H1 (cell line): ENCODE measurements at regions not wholly inside any gene's neighbourhood (a gene's known extent, or its start where the extent isn't known, plus 50 kb on each side); places are given as distances from the start of the nearest gene placed in this dataset.

ENCODE experiments used
- CTCF ChIA-PET: fragments of 300-600 bp; sonication (Branson Sonifier 250); formaldehyde crosslinking; loops from one replicate; lab custom pipeline; 2021; ENCODE audit not compliant: partially characterized antibody; lab: Charles Lee
- POLR2A ChIA-PET: fragments of 300-600 bp; sonication (Branson Sonifier 250); formaldehyde crosslinking; loops from one replicate; lab custom pipeline; 2021; ENCODE audit warnings: inconsistent platforms; ENCODE audit not compliant: partially characterized antibody; lab: Charles Lee
- DNase-seq, 2 experiments: peaks; one replicate each; pipeline versions ENCODE4 v3.0.0 to v3.0.0-alpha.2; 2010 to 2022; ENCODE audit warnings: low spot score in 2 of 2, low read depth in 1 of 2, mixed read lengths in 1 of 2
- FAIRE-seq: peaks from 2 replicates; lab custom pipeline; 2011; peaks lifted over from hg19 to GRCh38; lab: Jason Lieb, UNC
- H2AFZ ChIP-seq: 2 replicates; pipeline ENCODE4 v1.8.1; 2012; ENCODE audit warnings: low read length, inconsistent platforms
- H2AK5ac ChIP-seq: 2 replicates; pipeline ENCODE4 v1.6.1; 2013; ENCODE audit warnings: low read depth, low read length
- H2BK120ac ChIP-seq: replicated peaks from 2 replicates; pipeline ENCODE3; 2013; ENCODE audit warnings: low read depth, low read length, inconsistent platforms
- H2BK12ac ChIP-seq: 2 replicates; pipeline ENCODE4 v1.6.1; 2013; ENCODE audit warnings: low read depth, low read length
- H2BK15ac ChIP-seq: 2 replicates; pipeline ENCODE4 v1.6.1; 2013; ENCODE audit warnings: low read length
- H2BK20ac ChIP-seq: 2 replicates; pipeline ENCODE4 v1.6.1; 2013; ENCODE audit warnings: low read length
- H2BK5ac ChIP-seq: 2 replicates; pipeline ENCODE4 v1.6.1; 2013; ENCODE audit warnings: low read depth, low read length
- H3K14ac ChIP-seq: 2 replicates; pipeline ENCODE4 v1.6.1; 2013; ENCODE audit warnings: inconsistent platforms; ENCODE audit not compliant: insufficient read length
- H3K18ac ChIP-seq: 2 replicates; pipeline ENCODE4 v1.6.1; 2013; ENCODE audit warnings: low read length; ENCODE audit errors: extremely low read depth
- H3K23ac ChIP-seq: 2 replicates; pipeline ENCODE4 v1.6.1; 2013; ENCODE audit warnings: inconsistent platforms; ENCODE audit not compliant: insufficient read length
- H3K23me2 ChIP-seq: 2 replicates; pipeline ENCODE4 v1.6.1; 2013; ENCODE audit warnings: low read depth, low read length
- H3K27ac ChIP-seq: 2 replicates; pipeline ENCODE4 v1.6.1; 2011; ENCODE audit warnings: low read depth, low read length, inconsistent platforms
- H3K27me3 ChIP-seq, 4 experiments: replicated peaks in 1 of 4; 1 replicate in 1 of 4; 2 replicates in 3 of 4; pipeline versions ENCODE4 v1.6.1 to v1.8.1; 2011 to 2013; ENCODE audit warnings: low read length in 3 of 4, mild to moderate bottlenecking in 3 of 4, inconsistent platforms in 2 of 4, mixed read lengths in 2 of 4, moderate library complexity in 1 of 4; ENCODE audit not compliant: control insufficient read depth in 3 of 4, insufficient read depth in 3 of 4; ENCODE audit errors: extremely low read depth in 1 of 4
- H3K36me3 ChIP-seq, 4 experiments: 2 replicates each; pipeline versions ENCODE4 v1.6.1 to v1.8.1; 2011 to 2013; ENCODE audit warnings: mild to moderate bottlenecking in 4 of 4, low read length in 3 of 4, moderate library complexity in 2 of 4, control low read depth in 1 of 4, inconsistent platforms in 1 of 4; ENCODE audit not compliant: insufficient read depth in 4 of 4, control insufficient read depth in 2 of 4
- H3K4ac ChIP-seq: replicated peaks from 2 replicates; pipeline ENCODE3; 2013; ENCODE audit warnings: low read length, low read depth, mixed read lengths, inconsistent platforms; ENCODE audit not compliant: insufficient read length
- H3K4me1 ChIP-seq, 4 experiments: replicated peaks in 1 of 4; 1 replicate in 1 of 4; 2 replicates in 3 of 4; pipeline versions ENCODE4 v1.6.1 to v1.8.1; 2011 to 2013; ENCODE audit warnings: low read length in 3 of 4, inconsistent platforms in 2 of 4, mixed read lengths in 1 of 4; ENCODE audit not compliant: insufficient read depth in 4 of 4, control insufficient read depth in 3 of 4
- H3K4me2 ChIP-seq, 2 experiments: 2 replicates each; pipeline versions ENCODE4 v1.6.1 to v1.8.1; 2011 to 2013; ENCODE audit warnings: low read depth in 2 of 2, low read length in 2 of 2, control low read depth in 1 of 2, inconsistent platforms in 1 of 2, mild to moderate bottlenecking in 1 of 2; ENCODE audit not compliant: insufficient read depth in 1 of 2
- H3K4me3 ChIP-seq, 4 experiments: fragments of 200-600, 300-600 bp in 1 of 4; sonication (generic), shearing (Covaris generic), sonication (Bioruptor Twin) in 1 of 4; 2 replicates each; pipeline versions ENCODE4 v1.5.1 to v1.8.1; 2011 to 2016; ENCODE audit warnings: low read length in 4 of 4, low read depth in 3 of 4, control low read depth in 2 of 4, inconsistent platforms in 2 of 4, mild to moderate bottlenecking in 2 of 4, mixed read lengths in 1 of 4, moderate library complexity in 1 of 4; ENCODE audit not compliant: insufficient read depth in 2 of 4; ENCODE audit errors: extremely low read depth in 1 of 4
- H3K56ac ChIP-seq: replicated peaks from 2 replicates; pipeline ENCODE3; 2013; ENCODE audit warnings: low read depth, mild to moderate bottlenecking, mixed read lengths, low read length, inconsistent platforms; ENCODE audit not compliant: insufficient read length
- H3K79me1 ChIP-seq: 2 replicates; pipeline ENCODE4 v1.6.1; 2013; ENCODE audit warnings: low read depth, low read length, control low read depth
- H3K79me2 ChIP-seq, 2 experiments: 2 replicates each; pipeline versions ENCODE4 v1.6.1 to v1.8.1; 2012 to 2013; ENCODE audit warnings: low read length in 2 of 2, mild to moderate bottlenecking in 2 of 2, inconsistent platforms in 1 of 2; ENCODE audit not compliant: insufficient read depth in 2 of 2, control insufficient read depth in 1 of 2
- H3K9ac ChIP-seq, 4 experiments: replicated peaks in 1 of 4; 1 replicate in 1 of 4; 2 replicates in 3 of 4; pipeline versions ENCODE4 v1.6.1 to v1.8.1; 2011 to 2013; ENCODE audit warnings: low read depth in 3 of 4, low read length in 3 of 4, control low read depth in 2 of 4, mild to moderate bottlenecking in 2 of 4, moderate library complexity in 2 of 4, inconsistent platforms in 1 of 4; ENCODE audit errors: extremely low read depth in 1 of 4
- H3K9me3 ChIP-seq, 2 experiments: 2 replicates each; pipeline versions ENCODE4 v1.6.1 to v1.8.1; 2012 to 2013; ENCODE audit warnings: mild to moderate bottlenecking in 2 of 2, moderate library complexity in 2 of 2, control low read depth in 1 of 2, inconsistent platforms in 1 of 2, low read depth in 1 of 2, low read length in 1 of 2, mixed read lengths in 1 of 2; ENCODE audit not compliant: insufficient read depth in 2 of 2
- H4K20me1 ChIP-seq, 2 experiments: replicated peaks in 1 of 2; 2 replicates each; pipeline versions ENCODE3 to v1.8.1; 2011 to 2013; ENCODE audit warnings: inconsistent platforms in 2 of 2, low read length in 2 of 2, mild to moderate bottlenecking in 1 of 2; ENCODE audit not compliant: insufficient read depth in 2 of 2, control insufficient read depth in 1 of 2
- H4K5ac ChIP-seq: 2 replicates; pipeline ENCODE4 v1.6.1; 2013; ENCODE audit warnings: low read length, low read depth, mixed read lengths, inconsistent platforms; ENCODE audit not compliant: insufficient read length
- H4K8ac ChIP-seq: 2 replicates; pipeline ENCODE4 v1.8.0; 2013; ENCODE audit warnings: mild to moderate bottlenecking, moderate library complexity, low read length, inconsistent platforms; ENCODE audit not compliant: insufficient read depth; ENCODE audit errors: extremely low read depth
- H4K91ac ChIP-seq: replicated peaks from 2 replicates; pipeline ENCODE3; 2013; ENCODE audit warnings: low read length, mixed read lengths, inconsistent platforms; ENCODE audit not compliant: insufficient read length
- CEBPB ChIP-seq: IDR thresholded peaks from 2 replicates; pipeline ENCODE4 v1.6.1; 2012; ENCODE audit warnings: low read depth, low read length
- CREB1 ChIP-seq: IDR thresholded peaks from 2 replicates; pipeline ENCODE4 v1.6.1; 2012; ENCODE audit warnings: inconsistent platforms
- KDM1A ChIP-seq: fragments of 200-600, 300-600 bp; sonication (generic); IDR thresholded peaks from 2 replicates; pipeline ENCODE4 v1.7.1; 2016; ENCODE audit warnings: mild to moderate bottlenecking, low read length, borderline replicate concordance
- SIRT6 ChIP-seq: IDR thresholded peaks from one replicate; pipeline ENCODE4 v1.7.1; 2012; ENCODE audit warnings: low read length, inconsistent platforms
- TBP ChIP-seq: IDR thresholded peaks from 2 replicates; pipeline ENCODE4 v1.6.1; 2011; ENCODE audit warnings: low read depth, low read length, improper control_type of control experiment
- ZNF274 ChIP-seq: IDR thresholded peaks from 2 replicates; pipeline ENCODE4 v1.7.0; 2012; ENCODE audit warnings: low read length, borderline replicate concordance; ENCODE audit errors: extremely low read depth
- WGBS, 2 experiments: shearing (Covaris generic) in 1 of 2; methylation state at CpG; one replicate each; pipeline versions ENCODE4 v1.1.6 to v1.1.7; 2013 to 2015; ENCODE audit warnings: low lambda C conversion rate in 2 of 2, mixed read lengths in 2 of 2, inconsistent platforms in 1 of 2, low coverage in 1 of 2, missing lambda C conversion rate in 1 of 2; ENCODE audit not compliant: insufficient replicate concordance in 2 of 2, insufficient coverage in 1 of 2, insufficient read length in 1 of 2; ENCODE audit errors: extremely low coverage in 1 of 2, missing lambda C conversion rate in 1 of 2; 5-methylcytosine and 5-hydroxymethylcytosine counted together

DNA sequence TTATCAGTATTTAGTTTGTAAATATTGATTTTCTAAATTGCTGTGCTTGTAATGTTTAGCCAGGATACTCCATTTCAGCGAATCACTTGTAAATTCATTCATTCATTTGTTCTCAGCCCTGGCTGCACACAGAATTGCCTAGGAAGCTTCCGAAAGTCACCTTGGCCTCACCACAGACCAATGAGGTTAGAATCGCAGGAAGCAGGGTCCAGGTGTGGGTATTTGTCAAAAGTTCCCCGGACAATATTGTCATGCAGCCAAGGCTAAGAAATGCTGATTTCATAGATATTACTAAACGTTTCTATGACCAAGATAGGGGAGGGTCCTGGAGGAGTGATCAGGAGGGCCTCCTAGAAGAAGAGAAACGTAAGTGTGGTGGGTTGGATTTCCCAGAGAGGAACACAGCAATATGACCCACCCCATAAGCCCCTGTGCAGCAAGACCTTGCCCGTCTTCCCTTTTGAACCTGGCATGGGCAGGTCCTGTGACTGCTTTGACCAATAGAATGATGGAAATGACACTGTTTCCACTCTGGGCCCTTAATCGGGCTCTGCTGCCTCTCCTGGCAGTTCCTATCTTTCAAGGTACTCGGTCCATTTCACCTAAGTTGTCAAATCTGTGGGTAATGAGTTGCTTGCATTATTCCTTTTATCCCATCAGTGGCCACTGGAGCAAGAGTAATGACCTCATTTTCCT, 238.7 kb downstream of the FOXL1 start:
- Histone ChIP-seq H4K91ac (no peak overlapping the region), H3K23ac (no peak overlapping the region), H2AK5ac (no peak overlapping the region), H3K4ac (no peak overlapping the region), H2BK5ac (no peak overlapping the region), H3K9me3 (no peaks in the 10 kb centered on the region), H3K4me1 (no peaks in the 10 kb centered on the region), H2BK12ac (no peak overlapping the region), H4K8ac (no peak overlapping the region), H3K27me3 (0 out of 7 replicates have a peak, but pooled peaks cover 0 to under 1% (median 0%) of the 10 kb centered on the region in 4 experiments), H3K14ac (no peak overlapping the region), H3K9ac (no peak overlapping the region), H2AFZ (no peak overlapping the region), H3K27ac (no peak overlapping the region), H3K4me3 (no peak overlapping the region), H3K18ac (no peak overlapping the region), H3K79me1 (no peaks in the 10 kb centered on the region), H3K56ac (no peak overlapping the region), H2BK20ac (no peak overlapping the region), H3K36me3 (no peaks in the 10 kb centered on the region), H3K4me2 (no peak overlapping the region), H2BK15ac (no peak overlapping the region), H4K5ac (no peak overlapping the region), H3K79me2 (no peaks in the 10 kb centered on the region), H3K23me2 (no peaks in the 10 kb centered on the region), H2BK120ac (no peak overlapping the region), H4K20me1 (no peaks in the 10 kb centered on the region)
- POLR2A ChIA-PET, result no interaction called here
- FAIRE-seq (no peak), DNase-seq (no peak)
- WGBS, 2 experiments, result 81% methylated on average over 9 of the region's 9 CpGs; no CpG with 5 or more reads in 1 of the 2 experiments
- TF ChIP-seq KDM1A (no peak), SIRT6 (no peak), ZNF274 (no peak), TBP (no peak), CREB1 (no peak), CEBPB (no peak)
- CTCF ChIA-PET, result no interaction called here
